ENCODE measurements at regions not wholly inside any gene's neighbourhood (a gene's known extent, or its start where the extent isn't known, plus 50 kb on each side); places are given as distances from the start of the nearest gene placed in this dataset.

- Histone ChIP-seq H3K4me3 (ENCODE audit: low read depth in 1 of 3, low read length in 3 of 3) (no peak overlapping the region), H3K4me1 (ENCODE audit: control insufficient read depth in 4 of 4, insufficient read depth in 4 of 4, low read length in 3 of 4) (no peaks in the 10 kb centered on the region), H3K36me3 (ENCODE audit: control insufficient read depth in 4 of 4, insufficient read depth in 3 of 4, low read depth in 1 of 4, low read length in 3 of 4) (no peaks in the 10 kb centered on the region), H3K27ac (ENCODE audit: low read depth in 1 of 2, low read length in 2 of 2) (no peak overlapping the region), H3K9ac (ENCODE audit: low read depth in 1 of 2, low read length in 2 of 2) (no peak overlapping the region), H3K9me3 (ENCODE audit: control insufficient read depth in 4 of 4, low read length in 3 of 4) (peaks cover 0 to 2% (median 0%) of the 10 kb centered on the region in 4 donors), H3K27me3 (ENCODE audit: control insufficient read depth in 4 of 4, insufficient read depth in 4 of 4, low read length in 3 of 4) (no peaks in the 10 kb centered on the region)
- DNase-seq (ENCODE audit: low spot score) = no peak
- no peak for TF ChIP-seq GABPA (IDR thresholded peaks at IDR 0.05 in 1 of 2, conservative IDR thresholded peaks at IDR 0.05 in 1 of 2)
- TF ChIP-seq RAD21 (IDR thresholded peaks at IDR 0.05) = no peak
- no peak for TF ChIP-seq ATF3 (IDR thresholded peaks at IDR 0.05)
- TF ChIP-seq SP1 (IDR thresholded peaks at IDR 0.05) = no peak
- no peak for TF ChIP-seq JUND (IDR thresholded peaks at IDR 0.05)
- TF ChIP-seq RXRA (IDR thresholded peaks at IDR 0.05) = no peak
- TF ChIP-seq TAF1 (conservative IDR thresholded peaks at IDR 0.05) = no peak
- no peak for TF ChIP-seq MAX (IDR thresholded peaks at IDR 0.05)
- no peak for TF ChIP-seq HNF4A (conservative IDR thresholded peaks at IDR 0.05)
- TF ChIP-seq FOXA2 (IDR thresholded peaks at IDR 0.05) = no peak
- WGBS = 71% methylated on average over 1 of the region's 1 CpG
These were observed 213.6 kb downstream of the NXPE2 start for GRCh38 chr11:114891911-114892310.

- H3K9me3 ChIP-seq (ENCODE audit: control insufficient read depth in 4 of 4, low read length in 3 of 4) = peaks cover 0 to 2% (median 0%) of the 10 kb centered on the region in 4 donors
- no peak for TF ChIP-seq RAD21 (IDR thresholded peaks at IDR 0.05)
- TF ChIP-seq REST (IDR thresholded peaks at IDR 0.05) = no peak
- no peak for TF ChIP-seq RXRA (IDR thresholded peaks at IDR 0.05)
- no peak for TF ChIP-seq EGR1 (IDR thresholded peaks at IDR 0.05; ENCODE audit: low read depth in 2 of 2)
- no peak for TF ChIP-seq TAF1 (conservative IDR thresholded peaks at IDR 0.05)
- no peak for TF ChIP-seq JUND (IDR thresholded peaks at IDR 0.05)
- no peak for TF ChIP-seq CTCF (IDR thresholded peaks at IDR 0.05; ENCODE audit: low read depth, low read length, missing input control)
- no peak for TF ChIP-seq ATF3 (IDR thresholded peaks at IDR 0.05)
- no peak for TF ChIP-seq HNF4G (IDR thresholded peaks at IDR 0.05)
- TF ChIP-seq FOXA1 (IDR thresholded peaks at IDR 0.05) = no peak
- TF ChIP-seq GABPA (IDR thresholded peaks at IDR 0.05 in 1 of 2, conservative IDR thresholded peaks at IDR 0.05 in 1 of 2) = no peak
- no peak for TF ChIP-seq MAX (IDR thresholded peaks at IDR 0.05)
- no peak for TF ChIP-seq YY1 (IDR thresholded peaks at IDR 0.05)
- WGBS = 89% methylated on average over 3 of the region's 3 CpGs
- H3K36me3 ChIP-seq (ENCODE audit: control insufficient read depth in 4 of 4, insufficient read depth in 3 of 4, low read depth in 1 of 4, low read length in 3 of 4) = no peaks in the 10 kb centered on the region
- H3K27ac ChIP-seq (ENCODE audit: low read depth in 1 of 2, low read length in 2 of 2) = no peak overlapping the region
- H3K9ac ChIP-seq (ENCODE audit: low read depth in 1 of 2, low read length in 2 of 2) = no peak overlapping the region
- no peak overlapping the region for H3K4me3 ChIP-seq (ENCODE audit: low read depth in 1 of 3, low read length in 3 of 3)
- no peaks in the 10 kb centered on the region for H3K27me3 ChIP-seq (ENCODE audit: control insufficient read depth in 4 of 4, insufficient read depth in 4 of 4, low read length in 3 of 4)
- DNase-seq (ENCODE audit: low spot score) = no peak
- no peaks in the 10 kb centered on the region for H3K4me1 ChIP-seq (ENCODE audit: control insufficient read depth in 4 of 4, insufficient read depth in 4 of 4, low read length in 3 of 4)
These were observed 214.3 kb downstream of the NXPE2 start for GRCh38 chr11:114892381-114893197.
